ENCODE measurements at regions not wholly inside any gene's neighbourhood (a gene's known extent, or its start where the extent isn't known, plus 50 kb on each side); places are given as distances from the start of the nearest gene placed in this dataset.

GRCh38 chr2:136495636-136496035, 269.7 kb upstream of the THSD7B start:
- WGBS: 81% methylated on average over 5 of the region's 5 CpGs
- no peak overlapping the region for H3K4ac ChIP-seq (ENCODE audit: low read depth in 1 of 2, low read length in 2 of 2)

GRCh38 chr2:136492901-136493300, 272.4 kb upstream of the THSD7B start:
- no peaks in the 10 kb centered on the region for H3K4me1 ChIP-seq (ENCODE audit: control insufficient read depth, insufficient read depth, low read depth, low read length)
- WGBS: 54% methylated on average over 6 of the region's 8 CpGs
- H3K18ac ChIP-seq (ENCODE audit: low read depth in 1 of 2, low read length in 2 of 2): no peak overlapping the region
- H4K8ac ChIP-seq (ENCODE audit: low read length): no peak overlapping the region
- H2AK5ac ChIP-seq (ENCODE audit: low read length, severe bottlenecking): no peak overlapping the region
- no peak overlapping the region for H3K9ac ChIP-seq (ENCODE audit: low read length)
- no peak overlapping the region for H3K4ac ChIP-seq (ENCODE audit: low read depth in 1 of 2, low read length in 2 of 2)
- no peak overlapping the region for H2AFZ ChIP-seq (ENCODE audit: low read depth, low read length)
- H4K91ac ChIP-seq (ENCODE audit: low read length): no peak overlapping the region
- no peaks in the 10 kb centered on the region for H3K79me1 ChIP-seq (replicated peaks; ENCODE audit: low read length, poor library complexity, severe bottlenecking)
- no peak overlapping the region for H3K23ac ChIP-seq (ENCODE audit: low read length in 2 of 2)
- H3K4me3 ChIP-seq (ENCODE audit: insufficient read depth in 1 of 2, low read depth in 1 of 2, low read length in 2 of 2): no peak overlapping the region
- H3K4me2 ChIP-seq (ENCODE audit: low read length, poor library complexity, severe bottlenecking): no peak overlapping the region
- H3K36me3 ChIP-seq (ENCODE audit: control insufficient read depth in 1 of 2, insufficient read depth in 2 of 2, low read depth in 1 of 2, low read length in 2 of 2): no peaks in the 10 kb centered on the region
- H2BK5ac ChIP-seq (ENCODE audit: low read depth, low read length, poor library complexity, severe bottlenecking): no peak overlapping the region
- H3K27me3 ChIP-seq (ENCODE audit: control insufficient read depth in 1 of 2, insufficient read depth in 1 of 2, low read length in 2 of 2): no peaks in the 10 kb centered on the region
- no peak overlapping the region for H2BK15ac ChIP-seq (ENCODE audit: low read depth, poor library complexity, severe bottlenecking)
- H2BK120ac ChIP-seq (ENCODE audit: low read depth, low read length): no peak overlapping the region
- DNase-seq: no peak
- no peak overlapping the region for H3K27ac ChIP-seq (ENCODE audit: low read length, poor library complexity, severe bottlenecking)
- no peak overlapping the region for H3K14ac ChIP-seq (ENCODE audit: low read length in 2 of 2)
- H3K9me3 ChIP-seq (ENCODE audit: control insufficient read depth, low read length): peaks cover 3% of the 10 kb centered on the region
- no peak overlapping the region for H2BK12ac ChIP-seq (ENCODE audit: low read length in 2 of 2)

More at GRCh38 chr2:136495636-136496035, 269.7 kb upstream of the THSD7B start:
- Histone ChIP-seq H3K9me3 (ENCODE audit: control insufficient read depth, low read length) (no peaks in the 10 kb centered on the region), H3K79me1 (replicated peaks; ENCODE audit: low read length, poor library complexity, severe bottlenecking) (no peaks in the 10 kb centered on the region), H3K23ac (ENCODE audit: low read length in 2 of 2) (no peak overlapping the region), H4K8ac (ENCODE audit: low read length) (no peak overlapping the region), H3K14ac (ENCODE audit: low read length in 2 of 2) (no peak overlapping the region), H2BK120ac (ENCODE audit: low read depth, low read length) (no peak overlapping the region), H3K27ac (ENCODE audit: low read length, poor library complexity, severe bottlenecking) (no peak overlapping the region), H3K36me3 (ENCODE audit: control insufficient read depth in 1 of 2, insufficient read depth in 2 of 2, low read depth in 1 of 2, low read length in 2 of 2) (no peaks in the 10 kb centered on the region), H4K91ac (ENCODE audit: low read length) (no peak overlapping the region), H3K4me3 (ENCODE audit: insufficient read depth in 1 of 2, low read depth in 1 of 2, low read length in 2 of 2) (no peak overlapping the region), H2AFZ (ENCODE audit: low read depth, low read length) (no peak overlapping the region), H2BK5ac (ENCODE audit: low read depth, low read length, poor library complexity, severe bottlenecking) (no peak overlapping the region), H2AK5ac (ENCODE audit: low read length, severe bottlenecking) (no peak overlapping the region), H3K4me2 (ENCODE audit: low read length, poor library complexity, severe bottlenecking) (no peak overlapping the region), H3K4me1 (ENCODE audit: control insufficient read depth, insufficient read depth, low read depth, low read length) (no peaks in the 10 kb centered on the region), H3K18ac (ENCODE audit: low read depth in 1 of 2, low read length in 2 of 2) (no peak overlapping the region), H2BK15ac (ENCODE audit: low read depth, poor library complexity, severe bottlenecking) (no peak overlapping the region), H3K27me3 (ENCODE audit: control insufficient read depth in 1 of 2, insufficient read depth in 1 of 2, low read length in 2 of 2) (no peaks in the 10 kb centered on the region), H3K9ac (ENCODE audit: low read length) (no peak overlapping the region), H2BK12ac (ENCODE audit: low read length in 2 of 2) (no peak overlapping the region)
- no peak for DNase-seq

- no peaks in the 10 kb centered on the region for H3K36me3 ChIP-seq (ENCODE audit: control insufficient read depth in 1 of 2, insufficient read depth in 2 of 2, low read depth in 1 of 2, low read length in 2 of 2)
- 81% methylated on average over 3 of the region's 3 CpGs for WGBS
- no peak overlapping the region for H3K27ac ChIP-seq (ENCODE audit: low read length, poor library complexity, severe bottlenecking)
- H3K4ac ChIP-seq (ENCODE audit: low read depth in 1 of 2, low read length in 2 of 2): no peak overlapping the region
- no peak overlapping the region for H3K4me3 ChIP-seq (ENCODE audit: insufficient read depth in 1 of 2, low read depth in 1 of 2, low read length in 2 of 2)
- H3K79me1 ChIP-seq (replicated peaks; ENCODE audit: low read length, poor library complexity, severe bottlenecking): no peaks in the 10 kb centered on the region
- H3K27me3 ChIP-seq (ENCODE audit: control insufficient read depth in 1 of 2, insufficient read depth in 1 of 2, low read length in 2 of 2): no peaks in the 10 kb centered on the region
- no peak overlapping the region for H3K23ac ChIP-seq (ENCODE audit: low read length in 2 of 2)
- no peak for DNase-seq
- H2AFZ ChIP-seq (ENCODE audit: low read depth, low read length): no peak overlapping the region
- no peak overlapping the region for H2BK15ac ChIP-seq (ENCODE audit: low read depth, poor library complexity, severe bottlenecking)
- H3K9ac ChIP-seq (ENCODE audit: low read length): no peak overlapping the region
- H3K18ac ChIP-seq (ENCODE audit: low read depth in 1 of 2, low read length in 2 of 2): no peak overlapping the region
- H3K4me2 ChIP-seq (ENCODE audit: low read length, poor library complexity, severe bottlenecking): no peak overlapping the region
- H2BK120ac ChIP-seq (ENCODE audit: low read depth, low read length): no peak overlapping the region
- H2AK5ac ChIP-seq (ENCODE audit: low read length, severe bottlenecking): no peak overlapping the region
- no peak overlapping the region for H3K14ac ChIP-seq (ENCODE audit: low read length in 2 of 2)
- H4K91ac ChIP-seq (ENCODE audit: low read length): no peak overlapping the region
- H2BK12ac ChIP-seq (ENCODE audit: low read length in 2 of 2): no peak overlapping the region
- no peaks in the 10 kb centered on the region for H3K4me1 ChIP-seq (ENCODE audit: control insufficient read depth, insufficient read depth, low read depth, low read length)
- H3K9me3 ChIP-seq (ENCODE audit: control insufficient read depth, low read length): peaks cover 6% of the 10 kb centered on the region
- no peak overlapping the region for H4K8ac ChIP-seq (ENCODE audit: low read length)
- H2BK5ac ChIP-seq (ENCODE audit: low read depth, low read length, poor library complexity, severe bottlenecking): no peak overlapping the region
Measured at GRCh38 chr2:136490100-136490499, 275.2 kb upstream of the THSD7B start.

- Histone ChIP-seq H3K27me3 (ENCODE audit: control insufficient read depth in 1 of 2, insufficient read depth in 1 of 2, low read length in 2 of 2) (no peaks in the 10 kb centered on the region), H2AK5ac (ENCODE audit: low read length, severe bottlenecking) (no peak overlapping the region), H4K8ac (ENCODE audit: low read length) (no peak overlapping the region), H2BK12ac (ENCODE audit: low read length in 2 of 2) (no peak overlapping the region), H3K36me3 (ENCODE audit: control insufficient read depth in 1 of 2, insufficient read depth in 2 of 2, low read depth in 1 of 2, low read length in 2 of 2) (no peaks in the 10 kb centered on the region), H3K4me1 (ENCODE audit: control insufficient read depth, insufficient read depth, low read depth, low read length) (no peaks in the 10 kb centered on the region), H3K14ac (ENCODE audit: low read length in 2 of 2) (no peak overlapping the region), H3K27ac (ENCODE audit: low read length, poor library complexity, severe bottlenecking) (no peak overlapping the region), H3K23ac (ENCODE audit: low read length in 2 of 2) (no peak overlapping the region), H3K4me2 (ENCODE audit: low read length, poor library complexity, severe bottlenecking) (no peak overlapping the region), H4K91ac (ENCODE audit: low read length) (no peak overlapping the region), H2BK120ac (ENCODE audit: low read depth, low read length) (no peak overlapping the region), H2BK15ac (ENCODE audit: low read depth, poor library complexity, severe bottlenecking) (no peak overlapping the region), H3K79me1 (replicated peaks; ENCODE audit: low read length, poor library complexity, severe bottlenecking) (no peaks in the 10 kb centered on the region), H2BK5ac (ENCODE audit: low read depth, low read length, poor library complexity, severe bottlenecking) (no peak overlapping the region), H2AFZ (ENCODE audit: low read depth, low read length) (no peak overlapping the region), H3K9me3 (ENCODE audit: control insufficient read depth, low read length) (peaks cover 6% of the 10 kb centered on the region), H3K4me3 (ENCODE audit: insufficient read depth in 1 of 2, low read depth in 1 of 2, low read length in 2 of 2) (no peak overlapping the region), H3K18ac (ENCODE audit: low read depth in 1 of 2, low read length in 2 of 2) (no peak overlapping the region), H3K9ac (ENCODE audit: low read length) (no peak overlapping the region), H3K4ac (ENCODE audit: low read depth in 1 of 2, low read length in 2 of 2) (no peak overlapping the region)
- 59% methylated on average over 2 of the region's 2 CpGs for WGBS
- DNase-seq: no peak
Measured at GRCh38 chr2:136487421-136487820, 277.9 kb upstream of the THSD7B start.
